ENCODE measurements at regions not wholly inside any gene's neighbourhood (a gene's known extent, or its start where the extent isn't known, plus 50 kb on each side); places are given as distances from the start of the nearest gene placed in this dataset.

DNA sequence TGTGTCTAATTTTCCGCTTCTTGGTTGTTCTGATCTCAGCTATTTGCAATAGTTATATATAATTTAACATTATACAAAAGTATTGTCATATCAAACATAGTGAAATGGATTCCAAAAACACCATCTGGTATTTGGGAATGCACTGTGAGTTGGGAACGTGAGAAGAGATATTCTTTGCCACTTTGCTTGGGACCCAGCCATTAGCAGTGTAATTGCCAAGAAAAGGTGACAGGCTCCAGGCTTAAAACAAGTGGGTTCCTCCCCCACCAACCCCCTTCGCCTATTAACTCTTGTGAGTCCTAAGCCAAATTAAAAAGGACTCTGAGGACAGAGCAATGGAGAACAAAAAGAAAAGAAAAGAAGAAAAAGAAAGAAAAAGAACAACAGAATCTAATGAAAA lies 186.7 kb upstream of the NFIA start:
- Histone ChIP-seq H3K36me3 (ENCODE audit: insufficient read depth, low read length, poor library complexity, severe bottlenecking) (no peaks in the 10 kb centered on the region), H3K27ac (ENCODE audit: low read depth, low read length, poor library complexity, severe bottlenecking) (no peak overlapping the region), H3K4me3 (ENCODE audit: low read depth, low read length, poor library complexity, severe bottlenecking) (no peak overlapping the region), H3K27me3 (replicated peaks; ENCODE audit: insufficient read depth, low read depth, low read length, poor library complexity) (no peaks in the 10 kb centered on the region), H3K9me3 (ENCODE audit: low read depth, low read length, poor library complexity, severe bottlenecking) (no peaks in the 10 kb centered on the region), H3K4me1 (ENCODE audit: insufficient read depth, low read length, poor library complexity, severe bottlenecking) (no peaks in the 10 kb centered on the region)
- ChIA-PET POLR2A (ENCODE audit: low non-redundant PET) (no interaction called here), CTCF (no interaction called here)
- DNase-seq (ENCODE audit: low spot score): no peak
- BruUV-seq (replicated peaks): no TSS peak
- intact Hi-C loops (cut with micrococcal nuclease; ENCODE audit: unreplicated experiment): no loop called here
- TF ChIP-seq EZH2 (IDR thresholded peaks at IDR 0.05; ENCODE audit: borderline replicate concordance, low read depth, low read length, poor library complexity, severe bottlenecking): no peak
- TF ChIP-seq, protein P1, sequence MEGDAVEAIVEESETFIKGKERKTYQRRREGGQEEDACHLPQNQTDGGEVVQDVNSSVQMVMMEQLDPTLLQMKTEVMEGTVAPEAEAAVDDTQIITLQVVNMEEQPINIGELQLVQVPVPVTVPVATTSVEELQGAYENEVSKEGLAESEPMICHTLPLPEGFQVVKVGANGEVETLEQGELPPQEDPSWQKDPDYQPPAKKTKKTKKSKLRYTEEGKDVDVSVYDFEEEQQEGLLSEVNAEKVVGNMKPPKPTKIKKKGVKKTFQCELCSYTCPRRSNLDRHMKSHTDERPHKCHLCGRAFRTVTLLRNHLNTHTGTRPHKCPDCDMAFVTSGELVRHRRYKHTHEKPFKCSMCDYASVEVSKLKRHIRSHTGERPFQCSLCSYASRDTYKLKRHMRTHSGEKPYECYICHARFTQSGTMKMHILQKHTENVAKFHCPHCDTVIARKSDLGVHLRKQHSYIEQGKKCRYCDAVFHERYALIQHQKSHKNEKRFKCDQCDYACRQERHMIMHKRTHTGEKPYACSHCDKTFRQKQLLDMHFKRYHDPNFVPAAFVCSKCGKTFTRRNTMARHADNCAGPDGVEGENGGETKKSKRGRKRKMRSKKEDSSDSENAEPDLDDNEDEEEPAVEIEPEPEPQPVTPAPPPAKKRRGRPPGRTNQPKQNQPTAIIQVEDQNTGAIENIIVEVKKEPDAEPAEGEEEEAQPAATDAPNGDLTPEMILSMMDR (conservative IDR thresholded peaks at IDR 0.05; ENCODE audit: low read depth, low read length): no peak

DNA sequence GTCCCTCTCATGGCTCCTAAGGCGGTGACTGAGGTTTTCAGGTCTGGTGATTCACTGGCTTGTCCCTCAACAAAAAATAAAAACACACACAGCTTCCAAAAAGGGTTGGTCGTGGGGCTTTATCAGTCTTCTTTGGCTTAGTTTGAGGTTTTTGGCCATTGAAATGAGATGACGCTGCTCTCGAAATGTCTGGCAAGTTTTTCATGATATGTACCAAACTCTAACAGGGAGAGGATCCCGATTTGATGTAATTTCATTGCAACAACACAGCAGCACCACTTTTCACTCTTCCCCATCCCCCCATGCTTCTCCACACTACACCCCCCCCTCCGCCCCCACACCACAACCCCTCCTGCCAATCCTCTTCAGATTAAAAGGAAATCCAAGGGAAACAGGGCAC lies 187.1 kb upstream of the NFIA start:
- H3K27ac ChIP-seq (ENCODE audit: low read depth, low read length, poor library complexity, severe bottlenecking): no peak overlapping the region
- BruUV-seq (replicated peaks): no TSS peak

DNA sequence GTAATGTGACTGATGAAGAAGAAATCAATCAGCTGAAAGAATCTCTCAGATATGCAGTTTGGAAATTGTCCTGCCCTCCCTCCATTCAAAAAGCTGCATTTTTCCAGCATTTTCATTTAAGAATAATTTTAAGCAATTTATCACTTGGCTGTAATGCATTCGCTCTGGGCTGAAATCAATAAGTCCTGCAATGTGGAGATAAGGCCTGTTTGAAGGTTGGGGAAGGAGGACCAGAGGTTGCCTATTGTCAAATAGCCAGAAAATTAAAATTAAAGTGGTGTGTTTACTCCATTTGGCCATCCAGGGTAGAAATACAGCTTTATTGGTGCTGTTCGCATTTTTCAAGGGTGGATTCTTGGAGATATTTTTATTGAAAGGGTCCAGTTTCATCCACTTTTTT lies 187.6 kb upstream of the NFIA start:
- no peak overlapping the region for H3K27ac ChIP-seq (ENCODE audit: low read depth, low read length, poor library complexity, severe bottlenecking)
- H3K36me3 ChIP-seq (ENCODE audit: insufficient read depth, low read length, poor library complexity, severe bottlenecking): no peaks in the 10 kb centered on the region
- no peaks in the 10 kb centered on the region for H3K27me3 ChIP-seq (replicated peaks; ENCODE audit: insufficient read depth, low read depth, low read length, poor library complexity)
- TF ChIP-seq EZH2 (IDR thresholded peaks at IDR 0.05; ENCODE audit: borderline replicate concordance, low read depth, low read length, poor library complexity, severe bottlenecking): no peak
- TF ChIP-seq, protein P1 (conservative IDR thresholded peaks at IDR 0.05; ENCODE audit: low read depth, low read length): no peak
- intact Hi-C loops (cut with micrococcal nuclease; ENCODE audit: unreplicated experiment): no loop called here
- no peak for DNase-seq (ENCODE audit: low spot score)
- no peaks in the 10 kb centered on the region for H3K9me3 ChIP-seq (ENCODE audit: low read depth, low read length, poor library complexity, severe bottlenecking)
- no peaks in the 10 kb centered on the region for H3K4me1 ChIP-seq (ENCODE audit: insufficient read depth, low read length, poor library complexity, severe bottlenecking)
- no peak overlapping the region for H3K4me3 ChIP-seq (ENCODE audit: low read depth, low read length, poor library complexity, severe bottlenecking)
- POLR2A ChIA-PET (ENCODE audit: low non-redundant PET): no interaction called here
- no TSS peak for BruUV-seq (replicated peaks)
- CTCF ChIA-PET: no interaction called here

More for the DNA sequence above, 187.1 kb upstream of the NFIA start:
- POLR2A ChIA-PET (ENCODE audit: low non-redundant PET): no interaction called here
- H3K36me3 ChIP-seq (ENCODE audit: insufficient read depth, low read length, poor library complexity, severe bottlenecking): no peaks in the 10 kb centered on the region
- CTCF ChIA-PET: no interaction called here
- DNase-seq (ENCODE audit: low spot score): no peak
- H3K9me3 ChIP-seq (ENCODE audit: low read depth, low read length, poor library complexity, severe bottlenecking): no peaks in the 10 kb centered on the region
- no peak overlapping the region for H3K4me3 ChIP-seq (ENCODE audit: low read depth, low read length, poor library complexity, severe bottlenecking)
- TF ChIP-seq EZH2 (IDR thresholded peaks at IDR 0.05; ENCODE audit: borderline replicate concordance, low read depth, low read length, poor library complexity, severe bottlenecking): no peak
- TF ChIP-seq, protein P1 (conservative IDR thresholded peaks at IDR 0.05; ENCODE audit: low read depth, low read length): no peak
- no peaks in the 10 kb centered on the region for H3K27me3 ChIP-seq (replicated peaks; ENCODE audit: insufficient read depth, low read depth, low read length, poor library complexity)
- no peaks in the 10 kb centered on the region for H3K4me1 ChIP-seq (ENCODE audit: insufficient read depth, low read length, poor library complexity, severe bottlenecking)
- intact Hi-C loops (cut with micrococcal nuclease; ENCODE audit: unreplicated experiment): no loop called here

Measured in A673 (cell line).